Esophagus squamous epithelium (tissue), 5 donors: ENCODE measurements at regions not wholly inside any gene's neighbourhood (a gene's known extent, or its start where the extent isn't known, plus 50 kb on each side); places are given as distances from the start of the nearest gene placed in this dataset.

Experiments
- DNase-seq: peaks from one replicate; lab custom pipeline; 2025; lab: John Stamatoyannopoulos, UW
- H3K27ac ChIP-seq, 4 donors: fragments of 200-600 bp; sonication (generic); one replicate each; pipeline ENCODE4 v1.5.1; 2016 to 2019; ENCODE audit warnings: mild to moderate bottlenecking in 1 of 4
- H3K27me3 ChIP-seq, 4 donors: fragments of 200-600 bp; sonication (generic); 1 replicate in 3 of 4; 2 replicates in 1 of 4; pipeline versions ENCODE4 v1.5.1 to v1.6.0; 2017 to 2021; ENCODE audit warnings: antibody characterized with exemption in 1 of 4
- H3K36me3 ChIP-seq, 3 donors: fragments of 200-600 bp; sonication (generic); one replicate each; pipeline ENCODE4 v1.5.1; 2016 to 2019
- H3K4me1 ChIP-seq, 3 donors: fragments of 200-600 bp; sonication (generic); one replicate each; pipeline ENCODE4 v1.5.1; 2017 to 2019
- H3K4me3 ChIP-seq, 4 donors: fragments of 200-600 bp; sonication (generic); 1 replicate in 3 of 4; 2 replicates in 1 of 4; pipeline ENCODE4 v1.5.1; 2016 to 2019; ENCODE audit warnings: mild to moderate bottlenecking in 2 of 4, moderate library complexity in 1 of 4
- H3K9me3 ChIP-seq, 3 donors: fragments of 200-600 bp; sonication (generic); one replicate each; pipeline ENCODE4 v1.5.1; 2016 to 2019
- CTCF ChIP-seq, 6 experiments: fragments of 450-650 bp in 4 of 6; fragments of 200-600 bp in 2 of 6; sonication (generic) in 2 of 6; IDR thresholded peaks; one replicate each; pipeline ENCODE4 v1.5.1; 2016 to 2019; ENCODE audit warnings: antibody characterized with exemption in 6 of 6, mild to moderate bottlenecking in 4 of 6, moderate library complexity in 4 of 6
- POLR2A ChIP-seq, 4 donors: fragments of 450-650 bp; IDR thresholded peaks; one replicate each; pipeline ENCODE4 v1.6.1; 2017; ENCODE audit warnings: antibody characterized with exemption in 4 of 4, mild to moderate bottlenecking in 4 of 4, moderate library complexity in 3 of 4
- WGBS, 2 donors: methylation state at CpG; one replicate each; pipeline ENCODE4 v1.1.5; 2018; 5-methylcytosine and 5-hydroxymethylcytosine counted together
- intact Hi-C: fragments of 100-400 bp; cut with DNase I; formaldehyde crosslinking; loops from one replicate; pipeline ENCODE4 v1.15.0; 2022
- donor health status: DM: yes; HTN: yes; CAD: no.

GRCh38 chr5:33072296-33072695, 361.2 kb downstream of the NPR3 start:
- WGBS, 2 donors = 62 to 68% methylated on average over 4 of the region's 4 CpGs
- intact Hi-C loops = no loop called here
- H3K9me3 ChIP-seq = no peaks in the 10 kb centered on the region
- no peaks in the 10 kb centered on the region for H3K4me1 ChIP-seq
- H3K27me3 ChIP-seq = no peaks in the 10 kb centered on the region
- no peaks in the 10 kb centered on the region for H3K36me3 ChIP-seq
- no peak overlapping the region for H3K27ac ChIP-seq
- no peak for DNase-seq
- TF ChIP-seq POLR2A (IDR thresholded peaks at IDR 0.05) (no peak), CTCF (IDR thresholded peaks at IDR 0.05) (no peak)
- no peak overlapping the region for H3K4me3 ChIP-seq

- DNase-seq = no peak
- H3K27me3 ChIP-seq = no peaks in the 10 kb centered on the region
- no peak overlapping the region for H3K27ac ChIP-seq
- no peaks in the 10 kb centered on the region for H3K36me3 ChIP-seq
- TF ChIP-seq POLR2A (IDR thresholded peaks at IDR 0.05) = no peak
- TF ChIP-seq CTCF (IDR thresholded peaks at IDR 0.05) = no peak
- H3K4me3 ChIP-seq = no peak overlapping the region
- H3K9me3 ChIP-seq = no peaks in the 10 kb centered on the region
- WGBS, 2 donors = 57 to 83% methylated on average over 2 of the region's 2 CpGs
- H3K4me1 ChIP-seq = no peaks in the 10 kb centered on the region
- intact Hi-C loops = no loop called here
Observed at GRCh38 chr5:33072726-33073125, 361.6 kb downstream of the NPR3 start.

- Histone ChIP-seq H3K9me3 (no peaks in the 10 kb centered on the region), H3K4me1 (no peaks in the 10 kb centered on the region), H3K36me3 (no peaks in the 10 kb centered on the region), H3K27ac (no peak overlapping the region), H3K4me3 (no peak overlapping the region), H3K27me3 (no peaks in the 10 kb centered on the region)
- TF ChIP-seq CTCF (IDR thresholded peaks at IDR 0.05) = no peak
- no peak for TF ChIP-seq POLR2A (IDR thresholded peaks at IDR 0.05)
- no peak for DNase-seq
- 59 to 82% methylated on average over 3 of the region's 3 CpGs for WGBS, 2 donors
- intact Hi-C loops = no loop called here
Observed at GRCh38 chr5:33073881-33074327, 362.8 kb downstream of the NPR3 start.

- no peaks in the 10 kb centered on the region for H3K9me3 ChIP-seq
- WGBS, 2 donors = 70 to 72% methylated on average over 3 of the region's 3 CpGs
- TF ChIP-seq POLR2A (IDR thresholded peaks at IDR 0.05) = no peak
- TF ChIP-seq CTCF (IDR thresholded peaks at IDR 0.05) = no peak
- no peak overlapping the region for H3K4me3 ChIP-seq
- no peak for DNase-seq
- no peaks in the 10 kb centered on the region for H3K4me1 ChIP-seq
- no peaks in the 10 kb centered on the region for H3K27me3 ChIP-seq
- H3K27ac ChIP-seq = no peak overlapping the region
- no peaks in the 10 kb centered on the region for H3K36me3 ChIP-seq
- intact Hi-C loops = no loop called here
Observed at GRCh38 chr5:33074548-33074947, 363.4 kb downstream of the NPR3 start.

GRCh38 chr5:33075731-33076130, 364.6 kb downstream of the NPR3 start:
- H3K4me1 ChIP-seq = no peaks in the 10 kb centered on the region
- 66 to 71% methylated on average over 2 of the region's 2 CpGs for WGBS, 2 donors
- TF ChIP-seq CTCF (IDR thresholded peaks at IDR 0.05) = no peak
- TF ChIP-seq POLR2A (IDR thresholded peaks at IDR 0.05) = no peak

More at GRCh38 chr5:33075731-33076130, 364.6 kb downstream of the NPR3 start:
- DNase-seq = no peak
- no peaks in the 10 kb centered on the region for H3K36me3 ChIP-seq
- H3K9me3 ChIP-seq = no peaks in the 10 kb centered on the region
- intact Hi-C loops = no loop called here
- no peak overlapping the region for H3K4me3 ChIP-seq
- H3K27ac ChIP-seq = no peak overlapping the region
- H3K27me3 ChIP-seq = no peaks in the 10 kb centered on the region
